Right lobe of liver (tissue), 4 donors: ENCODE measurements at regions not wholly inside any gene's neighbourhood (a gene's known extent, or its start where the extent isn't known, plus 50 kb on each side); places are given as distances from the start of the nearest gene placed in this dataset.

Experiments
- POLR2A ChIP-seq: fragments of 450-650 bp; IDR thresholded peaks from one replicate; pipeline ENCODE4 v1.6.1; 2017; ENCODE audit warnings: antibody characterized with exemption, mild to moderate bottlenecking
- TF ChIP-seq, protein P1 (sequence below), 4 donors: fragments of 200-600 bp in 3 of 4; fragments of 450-650 bp in 1 of 4; IDR thresholded peaks; one replicate each; pipeline versions ENCODE4 v1.5.1 to v1.8.0; 2016 to 2022; ENCODE audit warnings: antibody characterized with exemption in 4 of 4, mild to moderate bottlenecking in 2 of 4
- donor health status: DM: no; HTN: no; CAD: no.
- donor health status: DM: no; HTN: no; CAD: no.
- donor health status: DM: no; HTN: yes; CAD: no.

GRCh38 chrX:16516232-16516876, 133.6 kb upstream of the S100G start:
- TF ChIP-seq, protein P1, sequence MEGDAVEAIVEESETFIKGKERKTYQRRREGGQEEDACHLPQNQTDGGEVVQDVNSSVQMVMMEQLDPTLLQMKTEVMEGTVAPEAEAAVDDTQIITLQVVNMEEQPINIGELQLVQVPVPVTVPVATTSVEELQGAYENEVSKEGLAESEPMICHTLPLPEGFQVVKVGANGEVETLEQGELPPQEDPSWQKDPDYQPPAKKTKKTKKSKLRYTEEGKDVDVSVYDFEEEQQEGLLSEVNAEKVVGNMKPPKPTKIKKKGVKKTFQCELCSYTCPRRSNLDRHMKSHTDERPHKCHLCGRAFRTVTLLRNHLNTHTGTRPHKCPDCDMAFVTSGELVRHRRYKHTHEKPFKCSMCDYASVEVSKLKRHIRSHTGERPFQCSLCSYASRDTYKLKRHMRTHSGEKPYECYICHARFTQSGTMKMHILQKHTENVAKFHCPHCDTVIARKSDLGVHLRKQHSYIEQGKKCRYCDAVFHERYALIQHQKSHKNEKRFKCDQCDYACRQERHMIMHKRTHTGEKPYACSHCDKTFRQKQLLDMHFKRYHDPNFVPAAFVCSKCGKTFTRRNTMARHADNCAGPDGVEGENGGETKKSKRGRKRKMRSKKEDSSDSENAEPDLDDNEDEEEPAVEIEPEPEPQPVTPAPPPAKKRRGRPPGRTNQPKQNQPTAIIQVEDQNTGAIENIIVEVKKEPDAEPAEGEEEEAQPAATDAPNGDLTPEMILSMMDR (IDR thresholded peaks at IDR 0.05): no peak
- no peak for TF ChIP-seq POLR2A
